Left lung (tissue), 4 donors: ENCODE measurements at regions not wholly inside any gene's neighbourhood (a gene's known extent, or its start where the extent isn't known, plus 50 kb on each side); places are given as distances from the start of the nearest gene placed in this dataset.
"Not testable (repeated sequence)": the region's sequence is repeated elsewhere in the genome, so short reads cannot be mapped to it uniquely, and the experiment has no call there.

Source experiments
- ATAC-seq: fragments of 200-7000 bp; cut with Tn5 transposase; one replicate; pipeline ENCODE4 v1.9.1; 2020; ENCODE audit warnings: moderate library complexity
- DNase-seq, 4 donors: peaks; one replicate each; pipeline ENCODE4 v3.0.0-alpha.2; 2013 to 2020
- H3K27ac ChIP-seq, 2 donors: fragments of 200-600 bp; sonication (generic) in 1 of 2; one replicate each; pipeline versions ENCODE4 v1.5.0 to v1.8.0; 2020 to 2021
- H3K27me3 ChIP-seq, 2 donors: fragments of 200-600 bp; sonication (generic) in 1 of 2; one replicate each; pipeline versions ENCODE4 v1.5.0 to v1.8.0; 2020 to 2021
- H3K36me3 ChIP-seq, 2 donors: fragments of 200-600 bp; sonication (generic) in 1 of 2; one replicate each; pipeline versions ENCODE4 v1.5.0 to v1.8.0; 2020 to 2021
- H3K4me1 ChIP-seq, 2 donors: fragments of 200-600 bp; one replicate each; pipeline ENCODE4 v1.8.0; 2021
- H3K4me3 ChIP-seq, 2 donors: fragments of 200-600 bp; sonication (generic) in 1 of 2; one replicate each; pipeline versions ENCODE4 v1.5.0 to v1.8.0; 2020 to 2021; ENCODE audit warnings: mild to moderate bottlenecking in 1 of 2
- H3K9me3 ChIP-seq, 2 donors: fragments of 200-600 bp; sonication (generic) in 1 of 2; one replicate each; pipeline versions ENCODE4 v1.5.0 to v1.8.0; 2020 to 2021
- intact Hi-C, 2 donors: fragments of 100-400 bp; cut with DNase I; formaldehyde crosslinking; loops; one replicate each; pipeline versions ENCODE4 v1.11.2 to v1.14.2; 2022
- TF ChIP-seq, protein P1 (sequence below), 2 donors: fragments of 200-600 bp; sonication (generic) in 1 of 2; IDR thresholded peaks; one replicate each; pipeline versions ENCODE4 v1.5.0 to v1.8.0; 2021; ENCODE audit warnings: antibody characterized with exemption in 2 of 2
- donor health status: DM: no; HTN: yes; CAD: no.
- donor health status: DM: no; HTN: no; CAD: no.

DNA sequence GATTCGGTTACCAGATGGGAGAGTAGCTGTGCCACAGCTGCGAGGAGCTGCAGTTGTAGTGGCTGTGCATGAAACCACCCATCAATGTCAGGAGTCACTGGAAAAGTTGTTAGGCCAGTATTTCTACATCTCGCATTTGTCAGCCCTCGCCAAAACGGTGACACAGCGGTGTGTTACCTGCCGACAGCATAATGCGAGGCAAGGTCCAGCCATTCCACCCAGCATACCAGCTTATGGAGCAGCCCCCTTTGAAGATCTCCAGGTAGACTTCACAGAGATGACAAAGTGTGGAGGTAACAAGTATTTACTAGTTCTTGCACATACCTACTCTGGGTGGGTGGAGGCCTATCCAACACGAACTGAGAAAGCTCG lies 82.8 kb upstream of the TANC1 start:
- H3K9me3 ChIP-seq, H3K4me1 ChIP-seq, intact Hi-C loops, H3K27me3 ChIP-seq, ATAC-seq, H3K36me3 ChIP-seq, H3K27ac ChIP-seq, H3K4me3 ChIP-seq: not testable (repeated sequence)
- DNase-seq = peak in 1 of 4 donors; percentile 51

DNA sequence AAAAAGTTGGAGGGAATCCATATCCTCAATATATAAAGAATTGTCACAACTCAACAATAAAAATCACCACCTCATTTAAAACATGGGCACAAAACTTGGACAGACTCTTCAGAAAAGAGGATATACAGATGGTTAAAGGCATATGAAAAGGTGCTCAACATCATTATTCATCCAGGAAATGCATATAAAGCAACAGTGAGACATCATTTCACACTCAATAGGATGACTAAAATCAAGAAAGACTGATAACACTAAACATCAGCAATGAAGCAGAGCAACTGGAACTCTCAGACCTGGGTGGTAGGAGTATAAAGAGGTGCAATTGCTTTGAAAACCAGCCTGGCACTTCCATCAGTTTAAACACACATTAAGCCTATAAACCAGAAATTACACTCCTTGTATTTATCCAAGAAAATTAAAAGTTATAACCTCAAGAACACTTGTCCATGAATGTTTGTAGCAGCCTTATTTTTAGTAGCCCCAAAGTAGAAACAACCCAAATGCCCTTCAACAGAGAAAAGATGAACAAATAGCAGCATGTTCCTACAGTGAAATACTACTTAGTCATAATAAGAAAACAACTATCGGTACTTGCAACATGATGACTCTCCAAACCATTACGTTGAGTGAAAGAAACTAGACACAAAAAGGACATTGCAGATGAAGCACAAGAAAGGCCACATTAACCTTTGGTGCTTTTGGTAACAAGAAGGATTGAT lies 79.1 kb upstream of the TANC1 start:
- intact Hi-C loops = no loop called here
- Histone ChIP-seq H3K4me3 (no peak overlapping the region), H3K4me1 (no peaks in the 10 kb centered on the region), H3K9me3 (no peaks in the 10 kb centered on the region), H3K36me3 (no peaks in the 10 kb centered on the region), H3K27me3 (no peaks in the 10 kb centered on the region), H3K27ac (no peak overlapping the region)
- ATAC-seq (no peak), DNase-seq (no peak)
- TF ChIP-seq, protein P1, sequence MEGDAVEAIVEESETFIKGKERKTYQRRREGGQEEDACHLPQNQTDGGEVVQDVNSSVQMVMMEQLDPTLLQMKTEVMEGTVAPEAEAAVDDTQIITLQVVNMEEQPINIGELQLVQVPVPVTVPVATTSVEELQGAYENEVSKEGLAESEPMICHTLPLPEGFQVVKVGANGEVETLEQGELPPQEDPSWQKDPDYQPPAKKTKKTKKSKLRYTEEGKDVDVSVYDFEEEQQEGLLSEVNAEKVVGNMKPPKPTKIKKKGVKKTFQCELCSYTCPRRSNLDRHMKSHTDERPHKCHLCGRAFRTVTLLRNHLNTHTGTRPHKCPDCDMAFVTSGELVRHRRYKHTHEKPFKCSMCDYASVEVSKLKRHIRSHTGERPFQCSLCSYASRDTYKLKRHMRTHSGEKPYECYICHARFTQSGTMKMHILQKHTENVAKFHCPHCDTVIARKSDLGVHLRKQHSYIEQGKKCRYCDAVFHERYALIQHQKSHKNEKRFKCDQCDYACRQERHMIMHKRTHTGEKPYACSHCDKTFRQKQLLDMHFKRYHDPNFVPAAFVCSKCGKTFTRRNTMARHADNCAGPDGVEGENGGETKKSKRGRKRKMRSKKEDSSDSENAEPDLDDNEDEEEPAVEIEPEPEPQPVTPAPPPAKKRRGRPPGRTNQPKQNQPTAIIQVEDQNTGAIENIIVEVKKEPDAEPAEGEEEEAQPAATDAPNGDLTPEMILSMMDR (IDR thresholded peaks at IDR 0.05) = no peak

DNA sequence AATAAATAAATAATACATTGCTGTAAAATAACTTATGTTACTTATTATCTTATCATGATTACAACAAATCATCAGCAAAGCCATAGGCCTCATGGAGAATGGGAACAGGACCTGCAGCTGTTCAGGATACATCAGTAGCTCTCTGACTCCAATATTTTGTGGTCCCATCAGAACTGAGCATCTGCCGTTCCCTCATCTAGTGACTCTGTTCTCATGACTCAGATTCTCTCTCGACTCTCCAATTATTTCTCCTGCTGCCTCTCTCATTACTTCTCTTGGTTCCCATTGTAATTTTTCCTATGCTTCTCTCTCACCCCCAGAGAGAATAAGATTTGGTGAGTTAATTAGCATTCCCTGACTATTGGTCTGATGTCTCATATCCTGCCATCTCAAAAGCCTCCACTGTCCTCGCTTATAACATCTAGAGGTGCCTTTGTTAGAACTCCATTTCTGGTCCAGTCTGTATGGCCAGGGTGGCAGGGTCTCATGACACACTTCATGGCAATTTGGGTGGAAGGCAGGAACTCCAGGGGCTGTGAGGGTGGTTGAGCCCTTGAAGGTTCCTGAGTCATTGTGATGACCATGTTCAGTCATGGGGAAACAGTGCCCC lies 78.0 kb upstream of the TANC1 start:
- H3K4me3 ChIP-seq = no peak overlapping the region
- no peaks in the 10 kb centered on the region for H3K36me3 ChIP-seq
- DNase-seq = no peak
- intact Hi-C loops = no loop called here
- no peak for ATAC-seq
- TF ChIP-seq, protein P1 (IDR thresholded peaks at IDR 0.05) = no peak
- H3K27me3 ChIP-seq = no peaks in the 10 kb centered on the region
- H3K9me3 ChIP-seq = no peaks in the 10 kb centered on the region
- H3K4me1 ChIP-seq = no peaks in the 10 kb centered on the region
- H3K27ac ChIP-seq = no peak overlapping the region

DNA sequence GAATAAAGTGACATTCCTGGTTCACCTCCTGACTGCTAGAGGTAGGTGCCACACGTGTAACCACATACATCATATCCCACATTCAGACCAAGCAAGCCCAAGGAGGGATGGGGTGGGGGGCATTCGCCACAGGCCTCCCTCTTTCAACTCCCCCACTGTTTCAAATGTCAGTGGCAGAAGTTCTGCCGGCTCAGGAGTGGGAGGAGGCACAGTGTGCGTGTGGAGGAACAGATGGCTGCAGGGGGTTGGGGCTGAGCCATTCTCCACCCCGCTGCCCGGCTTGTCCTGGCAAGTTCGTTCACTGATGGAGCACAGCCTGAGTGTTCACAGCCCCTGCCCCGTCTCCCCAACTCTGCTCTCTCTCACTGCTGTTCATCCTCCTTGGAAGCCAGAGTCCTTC lies 75.4 kb upstream of the TANC1 start:
- no peak overlapping the region for H3K27ac ChIP-seq
- DNase-seq (peak in 1 of 4 donors; percentile 19), ATAC-seq (no peak)
- no peaks in the 10 kb centered on the region for H3K36me3 ChIP-seq
- intact Hi-C loops = no loop called here
- TF ChIP-seq, protein P1 (IDR thresholded peaks at IDR 0.05) = no peak
- H3K27me3 ChIP-seq = no peaks in the 10 kb centered on the region
- no peak overlapping the region for H3K4me3 ChIP-seq
- no peaks in the 10 kb centered on the region for H3K4me1 ChIP-seq
- no peaks in the 10 kb centered on the region for H3K9me3 ChIP-seq

DNA sequence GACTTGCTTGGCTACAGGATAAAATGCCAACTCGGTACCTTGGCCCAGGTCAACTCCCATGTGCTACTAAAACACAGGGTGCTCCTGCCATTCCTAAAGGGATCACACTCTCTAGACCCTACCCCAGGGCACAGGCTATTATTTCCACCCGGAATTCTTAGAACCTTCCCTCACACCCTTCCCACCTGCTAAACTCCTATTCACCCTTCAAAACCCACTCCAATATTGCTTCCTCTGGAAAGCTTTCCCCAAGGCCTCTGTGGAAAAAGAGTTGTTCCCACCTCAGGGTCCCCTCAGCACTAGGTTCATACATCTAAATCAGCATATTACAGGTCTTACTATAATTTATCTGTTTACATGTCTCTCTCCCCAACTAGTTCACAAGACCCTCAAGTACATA lies 75.0 kb upstream of the TANC1 start:
- no peak for DNase-seq
- no peaks in the 10 kb centered on the region for H3K9me3 ChIP-seq
- intact Hi-C loops = no loop called here
- H3K4me3 ChIP-seq = no peak overlapping the region
- no peak for ATAC-seq
- H3K27me3 ChIP-seq = no peaks in the 10 kb centered on the region
- no peaks in the 10 kb centered on the region for H3K36me3 ChIP-seq
- H3K4me1 ChIP-seq = no peaks in the 10 kb centered on the region
- TF ChIP-seq, protein P1 (IDR thresholded peaks at IDR 0.05) = no peak
- H3K27ac ChIP-seq = no peak overlapping the region

DNA sequence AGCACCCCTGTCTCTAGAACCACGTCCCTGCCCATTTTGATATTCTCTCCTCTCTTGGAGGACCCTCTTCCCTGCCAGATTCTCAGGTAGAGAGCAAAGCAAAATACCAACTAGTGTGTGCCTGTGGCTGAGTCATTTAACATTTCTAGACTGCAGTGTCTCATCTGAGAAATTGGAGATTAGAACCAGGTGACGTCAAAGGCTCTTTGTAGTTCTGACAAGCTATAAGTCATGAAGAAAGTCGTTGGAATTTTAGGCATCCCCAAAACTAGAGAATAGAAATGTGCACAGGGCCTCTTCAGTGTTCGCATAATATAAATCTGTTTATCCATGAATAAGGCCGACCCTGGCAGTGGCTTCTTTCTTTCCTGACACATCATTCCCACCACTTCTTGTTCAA lies 74.4 kb upstream of the TANC1 start:
- no peaks in the 10 kb centered on the region for H3K27me3 ChIP-seq
- H3K4me3 ChIP-seq = no peak overlapping the region
- no peak overlapping the region for H3K27ac ChIP-seq
- TF ChIP-seq, protein P1 (IDR thresholded peaks at IDR 0.05) = no peak
- no peak for ATAC-seq
- H3K4me1 ChIP-seq = no peaks in the 10 kb centered on the region
- H3K9me3 ChIP-seq = no peaks in the 10 kb centered on the region
- intact Hi-C loops = no loop called here
- no peak for DNase-seq
- no peaks in the 10 kb centered on the region for H3K36me3 ChIP-seq
